Neural cell (in vitro differentiated cells): ENCODE measurements at regions not wholly inside any gene's neighbourhood (a gene's known extent, or its start where the extent isn't known, plus 50 kb on each side); places are given as distances from the start of the nearest gene placed in this dataset.

Source experiments
- CTCF ChIP-seq: fragments of 450-650 bp; IDR thresholded peaks from 2 replicates; pipeline ENCODE4 v1.5.1; 2014; ENCODE audit warnings: antibody characterized with exemption, mild to moderate bottlenecking, moderate library complexity; ENCODE audit not compliant: poor library complexity, severe bottlenecking
- POLR2AphosphoS5 ChIP-seq: IDR thresholded peaks from 2 replicates; pipeline ENCODE4 v1.6.1; 2012
- RAD21 ChIP-seq: fragments of 450-650 bp; conservative IDR thresholded peaks from 2 replicates; pipeline ENCODE4 v1.6.1; 2014; ENCODE audit warnings: antibody characterized with exemption, mild to moderate bottlenecking, moderate library complexity
- REST ChIP-seq: IDR thresholded peaks from 2 replicates; pipeline ENCODE4 v1.6.1; 2012; ENCODE audit warnings: borderline replicate concordance
- TAF1 ChIP-seq: IDR thresholded peaks from 2 replicates; pipeline ENCODE4 v1.6.1; 2012; ENCODE audit warnings: low read depth

- TF ChIP-seq CTCF (no peak), RAD21 (no peak), REST (no peak), TAF1 (no peak), POLR2AphosphoS5 (no peak)
These were observed 228.4 kb downstream of the KLF13 start for GRCh38 chr15:31555022-31555421.
